ENCODE measurements at regions not wholly inside any gene's neighbourhood (a gene's known extent, or its start where the extent isn't known, plus 50 kb on each side); places are given as distances from the start of the nearest gene placed in this dataset.
"Not testable (repeated sequence)": the region's sequence is repeated elsewhere in the genome, so short reads cannot be mapped to it uniquely, and the experiment has no call there.

DNA sequence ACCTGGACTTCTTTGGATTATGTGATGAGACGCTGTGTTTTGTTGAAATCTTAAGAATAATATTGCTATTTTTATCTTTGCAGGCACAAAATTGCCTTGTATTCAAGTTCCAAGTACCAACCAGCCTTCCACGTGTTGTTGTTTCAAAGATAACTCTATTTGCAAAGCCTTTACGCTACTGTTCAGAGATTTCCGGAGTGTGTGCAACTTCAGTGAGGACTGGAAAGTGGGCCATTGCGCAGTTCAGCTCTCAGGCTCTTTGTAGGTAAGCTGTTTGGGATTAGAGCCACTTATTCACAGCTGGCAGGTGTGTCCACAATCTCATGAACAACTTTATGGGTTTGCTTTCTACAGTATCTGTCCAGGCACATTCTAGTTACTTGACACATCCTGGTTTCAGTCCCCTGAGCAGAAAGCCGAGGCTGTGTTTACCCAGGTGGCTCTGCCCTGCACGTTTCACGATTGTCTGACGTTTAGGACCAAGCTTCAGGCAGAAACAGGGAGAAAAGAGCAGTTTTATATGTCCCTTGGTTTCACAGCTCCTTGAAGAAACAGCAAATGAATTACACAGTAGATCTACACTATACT lies 520.3 kb downstream of the PRIM2 start:
- H3K4ac ChIP-seq (replicated peaks; ENCODE audit: insufficient read length, low read depth, low read length); CTCF ChIA-PET (ENCODE audit: partially characterized antibody); H2BK5ac ChIP-seq (ENCODE audit: low read depth, low read length); H3K79me1 ChIP-seq (ENCODE audit: low read depth, low read length); H3K23me2 ChIP-seq (ENCODE audit: low read depth, low read length); H3K14ac ChIP-seq (ENCODE audit: insufficient read length); H3K4me3 ChIP-seq (ENCODE audit: extremely low read depth in 1 of 4, insufficient read depth in 2 of 4, low read depth in 3 of 4, low read length in 4 of 4); H2BK20ac ChIP-seq (ENCODE audit: low read length); H3K9me3 ChIP-seq (ENCODE audit: insufficient read depth in 2 of 2, low read depth in 1 of 2, low read length in 1 of 2); H4K91ac ChIP-seq (replicated peaks; ENCODE audit: insufficient read length, low read length); H3K27ac ChIP-seq (ENCODE audit: low read depth, low read length); DNase-seq (ENCODE audit: low read depth in 1 of 2, low spot score in 2 of 2); POLR2A ChIA-PET (ENCODE audit: partially characterized antibody); H3K9ac ChIP-seq (replicated peaks in 1 of 4; ENCODE audit: extremely low read depth in 1 of 4, low read depth in 3 of 4, low read length in 3 of 4); FAIRE-seq; H3K18ac ChIP-seq (ENCODE audit: extremely low read depth, low read length); H3K56ac ChIP-seq (replicated peaks; ENCODE audit: insufficient read length, low read depth, low read length); H4K8ac ChIP-seq (ENCODE audit: extremely low read depth, insufficient read depth, low read length); H2BK120ac ChIP-seq (replicated peaks; ENCODE audit: low read depth, low read length); H2BK12ac ChIP-seq (ENCODE audit: low read depth, low read length); H2BK15ac ChIP-seq (ENCODE audit: low read length); H3K4me1 ChIP-seq (replicated peaks in 1 of 4; ENCODE audit: control insufficient read depth in 3 of 4, insufficient read depth in 4 of 4, low read length in 3 of 4); H4K5ac ChIP-seq (ENCODE audit: insufficient read length, low read depth, low read length); H3K27me3 ChIP-seq (replicated peaks in 1 of 4; ENCODE audit: control insufficient read depth in 3 of 4, extremely low read depth in 1 of 4, insufficient read depth in 3 of 4, low read length in 3 of 4); H2AFZ ChIP-seq (ENCODE audit: low read length); H2AK5ac ChIP-seq (ENCODE audit: low read depth, low read length); H3K4me2 ChIP-seq (ENCODE audit: insufficient read depth in 1 of 2, low read depth in 2 of 2, low read length in 2 of 2); H3K23ac ChIP-seq (ENCODE audit: insufficient read length); H3K79me2 ChIP-seq (ENCODE audit: control insufficient read depth in 1 of 2, insufficient read depth in 2 of 2, low read length in 2 of 2); H3K36me3 ChIP-seq (ENCODE audit: control insufficient read depth in 2 of 4, insufficient read depth in 4 of 4, low read length in 3 of 4); H4K20me1 ChIP-seq (replicated peaks in 1 of 2; ENCODE audit: control insufficient read depth in 1 of 2, insufficient read depth in 2 of 2, low read length in 2 of 2): not testable (repeated sequence)
- 71% methylated on average over 9 of the region's 9 CpGs; no CpG with 5 or more reads in 1 of the 2 experiments for WGBS, 2 experiments (ENCODE audit: extremely low coverage in 1 of 2, insufficient coverage in 1 of 2, insufficient read length in 1 of 2, insufficient replicate concordance in 2 of 2, low coverage in 1 of 2, low lambda C conversion rate in 2 of 2, missing lambda C conversion rate in 1 of 2)

DNA sequence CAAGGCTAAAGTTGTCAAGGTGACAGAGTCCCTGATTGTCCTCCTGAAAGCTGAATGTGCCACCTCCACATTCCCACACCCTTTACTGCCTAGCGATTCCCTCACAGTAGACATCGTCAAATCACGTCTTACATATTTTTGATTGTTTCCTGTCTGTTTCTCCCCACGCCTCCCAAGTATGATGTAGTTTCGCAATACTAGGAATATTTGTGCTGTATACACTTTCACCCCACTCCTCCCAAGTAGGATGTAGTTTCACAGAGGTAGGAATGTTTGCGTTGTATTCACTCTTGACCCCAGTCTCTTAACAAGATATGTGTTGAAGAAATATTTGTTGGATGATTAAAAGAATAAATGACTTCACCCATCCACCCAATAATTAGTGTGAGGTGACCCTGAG lies 524.1 kb downstream of the PRIM2 start:
- WGBS, 2 experiments (ENCODE audit: extremely low coverage in 1 of 2, insufficient coverage in 1 of 2, insufficient read length in 1 of 2, insufficient replicate concordance in 2 of 2, low coverage in 1 of 2, low lambda C conversion rate in 2 of 2, missing lambda C conversion rate in 1 of 2): 86% methylated on average over 6 of the region's 6 CpGs; no CpG with 5 or more reads in 1 of the 2 experiments
- H3K79me2 ChIP-seq (ENCODE audit: control insufficient read depth in 1 of 2, insufficient read depth in 2 of 2, low read length in 2 of 2); H3K9ac ChIP-seq (replicated peaks in 1 of 4; ENCODE audit: extremely low read depth in 1 of 4, low read depth in 3 of 4, low read length in 3 of 4); POLR2A ChIA-PET (ENCODE audit: partially characterized antibody); H2BK15ac ChIP-seq (ENCODE audit: low read length); H4K8ac ChIP-seq (ENCODE audit: extremely low read depth, insufficient read depth, low read length); H3K27me3 ChIP-seq (replicated peaks in 1 of 4; ENCODE audit: control insufficient read depth in 3 of 4, extremely low read depth in 1 of 4, insufficient read depth in 3 of 4, low read length in 3 of 4); H4K5ac ChIP-seq (ENCODE audit: insufficient read length, low read depth, low read length); DNase-seq (ENCODE audit: low read depth in 1 of 2, low spot score in 2 of 2); H3K14ac ChIP-seq (ENCODE audit: insufficient read length); H2BK12ac ChIP-seq (ENCODE audit: low read depth, low read length); H2BK5ac ChIP-seq (ENCODE audit: low read depth, low read length); H3K56ac ChIP-seq (replicated peaks; ENCODE audit: insufficient read length, low read depth, low read length); FAIRE-seq; H3K4me2 ChIP-seq (ENCODE audit: insufficient read depth in 1 of 2, low read depth in 2 of 2, low read length in 2 of 2); H3K9me3 ChIP-seq (ENCODE audit: insufficient read depth in 2 of 2, low read depth in 1 of 2, low read length in 1 of 2); H3K79me1 ChIP-seq (ENCODE audit: low read depth, low read length); H3K36me3 ChIP-seq (ENCODE audit: control insufficient read depth in 2 of 4, insufficient read depth in 4 of 4, low read length in 3 of 4); H2BK120ac ChIP-seq (replicated peaks; ENCODE audit: low read depth, low read length); H4K20me1 ChIP-seq (replicated peaks in 1 of 2; ENCODE audit: control insufficient read depth in 1 of 2, insufficient read depth in 2 of 2, low read length in 2 of 2); H3K4me3 ChIP-seq (ENCODE audit: extremely low read depth in 1 of 4, insufficient read depth in 2 of 4, low read depth in 3 of 4, low read length in 4 of 4); H3K23ac ChIP-seq (ENCODE audit: insufficient read length); H4K91ac ChIP-seq (replicated peaks; ENCODE audit: insufficient read length, low read length); H3K4ac ChIP-seq (replicated peaks; ENCODE audit: insufficient read length, low read depth, low read length); H3K27ac ChIP-seq (ENCODE audit: low read depth, low read length); H2BK20ac ChIP-seq (ENCODE audit: low read length); H3K23me2 ChIP-seq (ENCODE audit: low read depth, low read length); H3K4me1 ChIP-seq (replicated peaks in 1 of 4; ENCODE audit: control insufficient read depth in 3 of 4, insufficient read depth in 4 of 4, low read length in 3 of 4); H2AK5ac ChIP-seq (ENCODE audit: low read depth, low read length); H3K18ac ChIP-seq (ENCODE audit: extremely low read depth, low read length); CTCF ChIA-PET (ENCODE audit: partially characterized antibody); H2AFZ ChIP-seq (ENCODE audit: low read length): not testable (repeated sequence)
